ENCODE measurements at regions not wholly inside any gene's neighbourhood (a gene's known extent, or its start where the extent isn't known, plus 50 kb on each side); places are given as distances from the start of the nearest gene placed in this dataset.
"Not testable (repeated sequence)": the region's sequence is repeated elsewhere in the genome, so short reads cannot be mapped to it uniquely, and the experiment has no call there.

- DNase-seq (ENCODE audit: low spot score): peak; percentile 68
- POLR2A ChIA-PET (ENCODE audit: low non-redundant PET): no interaction called here
- H3K27ac ChIP-seq: peak overlapping the region; percentile 96
- no peak for TF ChIP-seq CTCF (conservative IDR thresholded peaks at IDR 0.05; ENCODE audit: low read depth)
- CTCF ChIA-PET: no interaction called here
Observed at GRCh38 chr6:169976301-169977081, 225.1 kb downstream of the ERMARD start.

DNA sequence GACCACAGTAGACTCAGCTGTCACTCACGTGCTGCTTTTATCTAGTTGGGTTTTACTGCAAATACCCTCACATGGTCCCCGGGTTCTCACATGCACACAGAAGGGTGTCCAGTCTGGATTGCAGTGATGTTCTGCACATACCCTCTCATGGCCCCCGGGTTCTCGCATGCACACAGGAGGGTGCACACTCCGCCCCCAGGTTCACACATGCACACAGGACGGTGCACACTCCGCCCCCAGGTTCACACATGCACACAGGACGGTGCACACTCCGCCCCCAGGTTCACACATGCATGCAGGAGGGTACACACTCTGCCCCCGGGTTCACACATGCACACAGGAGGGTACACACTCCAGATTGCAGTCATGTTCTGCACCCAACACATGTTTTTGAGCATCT lies 224.3 kb downstream of the ERMARD start:
- ChIA-PET POLR2A (ENCODE audit: low non-redundant PET) (no interaction called here), CTCF (no interaction called here)
- peak overlapping the region; percentile 96 for H3K27ac ChIP-seq
- TF ChIP-seq CTCF (conservative IDR thresholded peaks at IDR 0.05; ENCODE audit: low read depth): no peak
- DNase-seq (ENCODE audit: low spot score): no peak

DNA sequence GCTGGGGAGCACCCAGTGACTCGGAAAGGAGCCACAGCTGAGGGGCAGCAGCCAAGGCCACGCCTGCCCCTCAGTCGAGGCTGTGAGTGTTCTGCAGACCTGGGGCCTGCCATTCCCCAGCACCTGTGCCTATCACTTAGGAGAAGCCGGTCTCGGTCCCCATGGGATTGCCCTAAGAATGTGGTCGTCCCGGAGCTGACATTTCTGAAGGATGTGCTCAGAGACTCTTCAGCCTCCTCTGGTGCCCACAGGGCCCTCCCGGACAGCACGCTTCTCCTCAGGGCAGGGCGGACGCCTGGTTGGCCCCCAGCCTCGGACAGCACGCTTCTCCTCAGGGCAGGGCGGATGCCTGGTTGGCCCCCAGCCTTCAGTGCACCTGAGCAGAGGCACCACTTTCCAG lies 223.9 kb downstream of the ERMARD start:
- CTCF ChIA-PET: no interaction called here
- no peak for DNase-seq (ENCODE audit: low spot score)
- no peak for TF ChIP-seq CTCF (conservative IDR thresholded peaks at IDR 0.05; ENCODE audit: low read depth)
- POLR2A ChIA-PET (ENCODE audit: low non-redundant PET): no interaction called here
- peak overlapping the region; percentile 96 for H3K27ac ChIP-seq

DNA sequence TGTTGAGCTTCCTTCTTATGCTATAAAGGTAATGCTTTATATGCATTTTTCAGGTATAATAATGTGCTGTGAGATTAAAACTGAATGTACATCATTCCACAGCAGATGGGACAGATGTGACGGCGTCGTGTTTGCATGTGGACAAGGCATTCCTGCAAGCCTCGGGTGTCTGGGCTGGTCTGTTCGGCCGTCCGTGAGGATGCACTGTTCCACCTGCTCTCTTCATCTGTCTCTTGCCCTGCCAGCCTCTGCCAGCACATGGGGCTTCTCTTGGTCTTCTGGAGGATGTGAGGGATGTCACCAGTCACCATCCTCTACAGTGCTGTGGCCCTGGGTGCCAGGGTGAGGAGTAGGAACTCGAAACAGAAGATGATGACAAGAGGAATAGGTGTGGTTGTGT lies 223.2 kb downstream of the ERMARD start:
- ChIA-PET POLR2A (ENCODE audit: low non-redundant PET) (no interaction called here), CTCF (no interaction called here)
- no peak for TF ChIP-seq CTCF (conservative IDR thresholded peaks at IDR 0.05; ENCODE audit: low read depth)
- peak overlapping the region; percentile 96; the same call in 1 of the 2 replicates for H3K27ac ChIP-seq
- no peak for DNase-seq (ENCODE audit: low spot score)

- CTCF ChIA-PET; DNase-seq (ENCODE audit: low spot score); POLR2A ChIA-PET (ENCODE audit: low non-redundant PET); H3K27ac ChIP-seq: not testable (repeated sequence)
Observed at GRCh38 chr6:169973588-169974467, 222.4 kb downstream of the ERMARD start.

GRCh38 chr6:169972736-169973135 lies 221.3 kb downstream of the ERMARD start:
- POLR2A ChIA-PET (ENCODE audit: low non-redundant PET): no interaction called here
- DNase-seq (ENCODE audit: low spot score): no peak
- CTCF ChIA-PET: no interaction called here
- H3K27ac ChIP-seq: no peak overlapping the region
- TF ChIP-seq CTCF (conservative IDR thresholded peaks at IDR 0.05; ENCODE audit: low read depth): no peak

All from RWPE1 (cell line).